ENCODE measurements at regions not wholly inside any gene's neighbourhood (a gene's known extent, or its start where the extent isn't known, plus 50 kb on each side); places are given as distances from the start of the nearest gene placed in this dataset.

DNA sequence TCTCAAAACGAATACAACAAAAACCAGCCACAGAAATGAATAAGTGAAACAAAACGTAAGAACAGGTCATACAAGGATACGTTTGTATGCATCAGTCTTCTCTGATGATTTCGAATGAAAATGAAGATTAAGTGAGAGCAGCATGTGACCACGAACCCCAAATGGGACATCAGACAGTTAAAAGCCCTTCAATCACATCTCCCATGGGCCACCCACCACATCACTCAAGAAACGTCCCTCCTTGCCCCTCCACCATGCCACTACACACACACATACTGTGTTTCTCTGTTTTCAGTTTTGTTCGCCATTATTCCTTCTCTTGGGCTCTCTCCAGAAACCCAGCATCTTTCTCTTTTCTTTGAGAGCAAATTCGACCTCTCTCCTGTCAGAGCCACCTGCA is 355.6 kb upstream of the KAZN start:
- no peaks in the 10 kb centered on the region for H3K4me1 ChIP-seq (ENCODE audit: control insufficient read depth, insufficient read depth, low read length)
- no peak overlapping the region for H3K4me3 ChIP-seq (ENCODE audit: low read depth, low read length)
- WGBS (ENCODE audit: insufficient coverage), result 82% methylated on average over 8 of the region's 8 CpGs
- H3K27me3 ChIP-seq (ENCODE audit: control insufficient read depth, insufficient read depth, low read length), result no peaks in the 10 kb centered on the region
- H3K36me3 ChIP-seq (ENCODE audit: control insufficient read depth, insufficient read depth, low read length), result no peaks in the 10 kb centered on the region
- H3K9me3 ChIP-seq (ENCODE audit: control insufficient read depth, insufficient read depth, low read length), result no peaks in the 10 kb centered on the region
- DNase-seq (ENCODE audit: low read depth in 4 of 6, low spot score in 6 of 6), result no peak
- H3K27ac ChIP-seq (ENCODE audit: low read depth, low read length), result no peak overlapping the region

GRCh38 chr1:14245954-14246353 is 352.5 kb upstream of the KAZN start:
- no peak overlapping the region for H3K27ac ChIP-seq (ENCODE audit: low read depth, low read length)
- WGBS (ENCODE audit: insufficient coverage), result no CpG with 5 or more reads among the region's 2 CpGs
- H3K4me1 ChIP-seq (ENCODE audit: control insufficient read depth, insufficient read depth, low read length), result no peaks in the 10 kb centered on the region
- no peaks in the 10 kb centered on the region for H3K27me3 ChIP-seq (ENCODE audit: control insufficient read depth, insufficient read depth, low read length)
- no peak for DNase-seq (ENCODE audit: low read depth in 4 of 6, low spot score in 6 of 6)
- no peak overlapping the region for H3K4me3 ChIP-seq (ENCODE audit: low read depth, low read length)
- H3K9me3 ChIP-seq (ENCODE audit: control insufficient read depth, insufficient read depth, low read length), result no peaks in the 10 kb centered on the region
- no peaks in the 10 kb centered on the region for H3K36me3 ChIP-seq (ENCODE audit: control insufficient read depth, insufficient read depth, low read length)

DNA sequence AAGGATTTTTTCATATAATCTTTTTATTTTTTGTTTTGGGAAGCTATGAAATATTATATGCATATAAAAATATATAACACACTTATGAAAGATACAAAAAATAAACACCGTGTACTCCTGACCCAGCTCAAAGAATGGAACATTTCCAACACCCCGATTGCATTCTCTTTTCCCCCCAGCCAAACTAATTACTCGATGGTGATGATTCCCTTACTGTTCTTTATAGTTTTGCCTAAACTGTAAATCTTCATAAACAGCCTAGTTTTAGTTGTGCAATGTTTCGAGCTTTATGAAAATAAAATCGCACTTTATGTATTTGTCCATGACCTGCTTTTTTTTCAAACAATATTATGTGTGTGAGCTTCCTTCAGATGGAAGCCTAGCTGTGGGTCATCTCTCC is 352.0 kb upstream of the KAZN start:
- WGBS (ENCODE audit: insufficient coverage), result no CpG with 5 or more reads among the region's 5 CpGs
- Histone ChIP-seq H3K36me3 (ENCODE audit: control insufficient read depth, insufficient read depth, low read length) (no peaks in the 10 kb centered on the region), H3K4me3 (ENCODE audit: low read depth, low read length) (no peak overlapping the region), H3K4me1 (ENCODE audit: control insufficient read depth, insufficient read depth, low read length) (no peaks in the 10 kb centered on the region), H3K27me3 (ENCODE audit: control insufficient read depth, insufficient read depth, low read length) (no peaks in the 10 kb centered on the region), H3K27ac (ENCODE audit: low read depth, low read length) (no peak overlapping the region), H3K9me3 (ENCODE audit: control insufficient read depth, insufficient read depth, low read length) (no peaks in the 10 kb centered on the region)
- DNase-seq (ENCODE audit: low read depth in 4 of 6, low spot score in 6 of 6), result no peak

- 56% methylated on average over 5 of the region's 6 CpGs for WGBS (ENCODE audit: insufficient coverage)
- Histone ChIP-seq H3K4me1 (ENCODE audit: control insufficient read depth, insufficient read depth, low read length) (no peaks in the 10 kb centered on the region), H3K36me3 (ENCODE audit: control insufficient read depth, insufficient read depth, low read length) (no peaks in the 10 kb centered on the region), H3K9me3 (ENCODE audit: control insufficient read depth, insufficient read depth, low read length) (no peaks in the 10 kb centered on the region), H3K4me3 (ENCODE audit: low read depth, low read length) (no peak overlapping the region), H3K27me3 (ENCODE audit: control insufficient read depth, insufficient read depth, low read length) (no peaks in the 10 kb centered on the region), H3K27ac (ENCODE audit: low read depth, low read length) (no peak overlapping the region)
- DNase-seq (ENCODE audit: low read depth in 4 of 6, low spot score in 6 of 6), result peak in 1 of 6 donors; percentile 71
Observed at GRCh38 chr1:14247666-14248065, 350.8 kb upstream of the KAZN start.

DNA sequence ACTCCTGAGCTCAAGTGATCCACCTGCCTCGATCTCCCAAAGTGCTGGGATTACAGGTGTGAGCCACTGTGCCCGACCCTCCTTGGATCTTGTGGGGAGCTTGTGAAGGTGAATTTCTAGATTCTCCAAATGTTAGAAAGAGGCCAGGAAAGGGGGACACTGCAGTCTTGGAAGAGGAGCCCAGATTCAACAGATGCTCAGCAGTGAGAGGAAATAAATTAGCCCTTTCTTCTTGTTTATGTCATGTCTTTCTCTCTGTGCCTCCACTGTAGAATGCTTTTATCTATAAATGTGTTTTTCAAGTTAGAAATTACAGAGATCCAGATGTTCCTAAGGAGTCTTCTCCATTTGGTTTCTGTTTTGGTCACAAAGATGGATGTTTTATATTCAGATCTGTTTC is 346.6 kb upstream of the KAZN start:
- Histone ChIP-seq H3K4me1 (ENCODE audit: control insufficient read depth, insufficient read depth, low read length) (no peaks in the 10 kb centered on the region), H3K27me3 (ENCODE audit: control insufficient read depth, insufficient read depth, low read length) (no peaks in the 10 kb centered on the region), H3K9me3 (ENCODE audit: control insufficient read depth, insufficient read depth, low read length) (no peaks in the 10 kb centered on the region), H3K27ac (ENCODE audit: low read depth, low read length) (no peak overlapping the region), H3K36me3 (ENCODE audit: control insufficient read depth, insufficient read depth, low read length) (no peaks in the 10 kb centered on the region), H3K4me3 (ENCODE audit: low read depth, low read length) (no peak overlapping the region)
- no peak for DNase-seq (ENCODE audit: low read depth in 4 of 6, low spot score in 6 of 6)
- WGBS (ENCODE audit: insufficient coverage), result 100% methylated on average over 2 of the region's 2 CpGs

DNA sequence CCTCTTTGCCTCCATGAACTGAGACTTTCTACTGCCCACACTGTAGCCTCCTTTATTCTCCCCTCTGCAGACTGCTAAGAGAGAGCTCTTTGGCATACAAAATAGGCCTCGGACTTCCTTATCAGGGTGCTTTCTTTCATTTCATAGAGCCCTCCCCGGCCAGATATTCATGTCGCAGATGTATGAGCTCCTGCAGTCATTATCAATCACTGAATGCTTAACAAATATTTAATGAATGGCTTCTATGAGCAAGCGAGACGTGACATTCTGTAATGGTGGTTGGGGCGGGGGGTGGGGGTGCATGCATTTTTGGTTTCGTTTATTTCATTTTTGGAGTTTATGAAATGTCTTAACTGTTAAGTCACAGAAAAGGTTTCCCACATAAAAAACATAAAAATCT is 344.8 kb upstream of the KAZN start:
- H3K4me3 ChIP-seq (ENCODE audit: low read depth, low read length), result no peak overlapping the region
- no peaks in the 10 kb centered on the region for H3K36me3 ChIP-seq (ENCODE audit: control insufficient read depth, insufficient read depth, low read length)
- peaks cover 2% of the 10 kb centered on the region for H3K4me1 ChIP-seq (ENCODE audit: control insufficient read depth, insufficient read depth, low read length)
- 40% methylated on average over 1 of the region's 7 CpGs for WGBS (ENCODE audit: insufficient coverage)
- H3K9me3 ChIP-seq (ENCODE audit: control insufficient read depth, insufficient read depth, low read length), result no peaks in the 10 kb centered on the region
- DNase-seq (ENCODE audit: low read depth in 4 of 6, low spot score in 6 of 6), result no peak
- H3K27me3 ChIP-seq (ENCODE audit: control insufficient read depth, insufficient read depth, low read length), result no peaks in the 10 kb centered on the region
- H3K27ac ChIP-seq (ENCODE audit: low read depth, low read length), result no peak overlapping the region

DNA sequence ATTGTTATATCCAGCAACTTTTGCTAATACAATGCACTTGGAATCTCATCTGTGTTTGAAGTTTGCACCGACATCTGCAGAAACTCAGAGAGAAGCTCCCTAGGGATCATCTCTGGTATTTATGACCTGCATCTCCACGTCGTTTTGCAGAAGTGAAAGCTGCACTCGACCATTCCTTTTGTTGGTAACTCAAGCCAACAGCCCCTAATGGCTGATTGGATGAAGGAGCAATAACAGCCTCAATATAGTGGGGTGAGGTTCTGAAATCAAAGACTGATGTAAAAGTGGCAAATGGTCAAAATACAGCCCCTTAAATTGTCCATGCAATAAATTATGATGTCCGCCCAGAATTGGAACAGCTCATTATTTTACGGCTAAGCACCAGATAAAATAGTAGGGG is 344.2 kb upstream of the KAZN start:
- Histone ChIP-seq H3K27ac (ENCODE audit: low read depth, low read length) (no peak overlapping the region), H3K4me3 (ENCODE audit: low read depth, low read length) (no peak overlapping the region), H3K36me3 (ENCODE audit: control insufficient read depth, insufficient read depth, low read length) (no peaks in the 10 kb centered on the region), H3K4me1 (ENCODE audit: control insufficient read depth, insufficient read depth, low read length) (peaks cover 7% of the 10 kb centered on the region), H3K27me3 (ENCODE audit: control insufficient read depth, insufficient read depth, low read length) (no peaks in the 10 kb centered on the region), H3K9me3 (ENCODE audit: control insufficient read depth, insufficient read depth, low read length) (no peaks in the 10 kb centered on the region)
- WGBS (ENCODE audit: insufficient coverage), result 13% methylated on average over 4 of the region's 6 CpGs
- peak in 1 of 6 donors; percentile 58 for DNase-seq (ENCODE audit: low read depth in 4 of 6, low spot score in 6 of 6)

DNA sequence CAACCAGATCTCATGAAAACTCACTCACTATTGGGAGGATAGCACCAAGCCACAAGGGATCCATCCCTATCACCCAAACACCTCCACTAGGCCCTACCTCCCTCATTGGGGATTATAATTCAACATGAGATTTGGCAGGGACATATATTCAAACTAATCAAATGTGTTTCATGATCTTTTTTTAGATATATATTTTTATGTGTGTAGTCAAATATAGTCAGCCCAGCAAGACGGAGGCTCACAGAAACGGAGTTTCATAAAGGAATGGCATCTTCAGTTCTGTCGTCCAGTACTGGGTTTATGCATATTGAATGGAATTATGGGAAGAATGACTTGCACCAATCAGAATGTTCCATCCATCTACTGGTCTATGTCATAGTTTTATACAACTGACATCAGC is 343.3 kb upstream of the KAZN start:
- Histone ChIP-seq H3K9me3 (ENCODE audit: control insufficient read depth, insufficient read depth, low read length) (no peaks in the 10 kb centered on the region), H3K27ac (ENCODE audit: low read depth, low read length) (no peak overlapping the region), H3K4me3 (ENCODE audit: low read depth, low read length) (no peak overlapping the region), H3K4me1 (ENCODE audit: control insufficient read depth, insufficient read depth, low read length) (peaks cover 10% of the 10 kb centered on the region), H3K27me3 (ENCODE audit: control insufficient read depth, insufficient read depth, low read length) (no peaks in the 10 kb centered on the region), H3K36me3 (ENCODE audit: control insufficient read depth, insufficient read depth, low read length) (no peaks in the 10 kb centered on the region)
- DNase-seq (ENCODE audit: low read depth in 4 of 6, low spot score in 6 of 6), result no peak
- WGBS (ENCODE audit: insufficient coverage), result 100% methylated on average over 2 of the region's 3 CpGs

- no peak for DNase-seq (ENCODE audit: low read depth in 4 of 6, low spot score in 6 of 6)
- Histone ChIP-seq H3K36me3 (ENCODE audit: control insufficient read depth, insufficient read depth, low read length) (no peaks in the 10 kb centered on the region), H3K9me3 (ENCODE audit: control insufficient read depth, insufficient read depth, low read length) (no peaks in the 10 kb centered on the region), H3K4me3 (ENCODE audit: low read depth, low read length) (no peak overlapping the region), H3K27me3 (ENCODE audit: control insufficient read depth, insufficient read depth, low read length) (no peaks in the 10 kb centered on the region), H3K4me1 (ENCODE audit: control insufficient read depth, insufficient read depth, low read length) (peaks cover 10% of the 10 kb centered on the region), H3K27ac (ENCODE audit: low read depth, low read length) (no peak overlapping the region)
- WGBS (ENCODE audit: insufficient coverage), result no CpG with 5 or more reads among the region's 2 CpGs
Observed at GRCh38 chr1:14255711-14256110, 342.8 kb upstream of the KAZN start.

GRCh38 chr1:14259191-14259757 is 339.2 kb upstream of the KAZN start:
- DNase-seq (ENCODE audit: low read depth in 4 of 6, low spot score in 6 of 6), result peak in 1 of 6 donors; percentile 78
- no peaks in the 10 kb centered on the region for H3K36me3 ChIP-seq (ENCODE audit: control insufficient read depth, insufficient read depth, low read length)
- no peaks in the 10 kb centered on the region for H3K9me3 ChIP-seq (ENCODE audit: control insufficient read depth, insufficient read depth, low read length)
- H3K27me3 ChIP-seq (ENCODE audit: control insufficient read depth, insufficient read depth, low read length), result no peaks in the 10 kb centered on the region
- WGBS (ENCODE audit: insufficient coverage), result 47% methylated on average over 12 of the region's 13 CpGs
- peaks cover 10% of the 10 kb centered on the region for H3K4me1 ChIP-seq (ENCODE audit: control insufficient read depth, insufficient read depth, low read length)
- no peak overlapping the region for H3K4me3 ChIP-seq (ENCODE audit: low read depth, low read length)
- H3K27ac ChIP-seq (ENCODE audit: low read depth, low read length), result peak overlapping the region; percentile 70
